ENCODE measurements at regions not wholly inside any gene's neighbourhood (a gene's known extent, or its start where the extent isn't known, plus 50 kb on each side); places are given as distances from the start of the nearest gene placed in this dataset.

GRCh38 chr3:150179330-150179729 lies 208.6 kb upstream of the PFN2 start (continued):
- TF ChIP-seq ZNF395 (CRISPR knock-in tag; IDR thresholded peaks at IDR 0.05), result no peak
- no peak for TF ChIP-seq FOXA3 (CRISPR knock-in tag; conservative IDR thresholded peaks at IDR 0.05 in 1 of 2, IDR thresholded peaks at IDR 0.05 in 1 of 2)
- no peak for TF ChIP-seq KDM1A (IDR thresholded peaks at IDR 0.05)
- no peak for TF ChIP-seq BDP1 (IDR thresholded peaks at IDR 0.05; ENCODE audit: insufficient read depth, insufficient read length)

GRCh38 chr3:150177673-150178381 lies 207.1 kb upstream of the PFN2 start:
- Histone ChIP-seq H3K9me1 (ENCODE audit: control insufficient read depth, insufficient read depth, low read length) (no peaks in the 10 kb centered on the region), H3K4me2 (ENCODE audit: insufficient read depth, low read length) (no peak overlapping the region), H3K9me3 (replicated peaks; ENCODE audit: control insufficient read depth, insufficient read depth, low read depth, low read length) (no peaks in the 10 kb centered on the region), H2AFZ (ENCODE audit: low read depth, low read length) (no peak overlapping the region), H3K36me3 (ENCODE audit: control insufficient read depth, insufficient read depth, low read length) (no peaks in the 10 kb centered on the region), H3K4me3 (no peak overlapping the region), H3K27me3 (ENCODE audit: control insufficient read depth in 2 of 2, insufficient read depth in 2 of 2, low read length in 2 of 2) (peaks cover 0 to 9% of the 10 kb centered on the region in 2 experiments; a peak in 3 of 5 replicates), H3K27ac (ENCODE audit: extremely low read depth, low read depth, low read length) (no peak overlapping the region), H3K9ac (ENCODE audit: insufficient read depth in 1 of 2, low read depth in 2 of 2, low read length in 2 of 2) (no peak overlapping the region), H4K20me1 (replicated peaks; ENCODE audit: control insufficient read depth, insufficient read depth, low read length) (no peaks in the 10 kb centered on the region), H3K79me2 (ENCODE audit: control insufficient read depth, insufficient read depth, low read length) (no peaks in the 10 kb centered on the region), H3K4me1 (replicated peaks in 1 of 2; ENCODE audit: control insufficient read depth in 2 of 2, insufficient read depth in 2 of 2, low read length in 2 of 2) (no peaks in the 10 kb centered on the region)
- ATAC-seq, result no peak
- in situ Hi-C loops (cut with MboI), result no loop called here
- WGBS (ENCODE audit: insufficient coverage, low coverage, missing lambda C conversion rate), result 0% methylated on average over 4 of the region's 4 CpGs
- no TSS peak for BruUV-seq (replicated peaks)
- ChIA-PET POLR2A (no interaction called here), CTCF (ENCODE audit: low intra/inter-chr PET ratio) (no interaction called here)
- no peak for FAIRE-seq
- intact Hi-C loops (cut with micrococcal nuclease), result no loop called here
- no peak for DNase-seq (ENCODE audit: extremely low read depth in 1 of 4, low spot score in 3 of 4)
- no peak for TF ChIP-seq COPS2 (conservative IDR thresholded peaks at IDR 0.05)
- TF ChIP-seq ELF2 (CRISPR knock-in tag; IDR thresholded peaks at IDR 0.05), result no peak
- no peak for TF ChIP-seq PRPF4 (IDR thresholded peaks at IDR 0.05; ENCODE audit: insufficient read depth, low read depth, low read length, poor library complexity, severe bottlenecking)
- TF ChIP-seq PHF21A (IDR thresholded peaks at IDR 0.05; ENCODE audit: borderline replicate concordance, low read depth), result no peak
- TF ChIP-seq ZNF589 (CRISPR knock-in tag; IDR thresholded peaks at IDR 0.05; ENCODE audit: low read depth), result no peak
- no peak for TF ChIP-seq ZBTB2 (IDR thresholded peaks at IDR 0.05)
- no peak for TF ChIP-seq ZC3H11A (IDR thresholded peaks at IDR 0.05; ENCODE audit: low read depth, low read length)
- TF ChIP-seq IFI16 (CRISPR knock-in tag; IDR thresholded peaks at IDR 0.05), result no peak
- no peak for TF ChIP-seq MCM2 (IDR thresholded peaks at IDR 0.05; ENCODE audit: low read depth)
- TF ChIP-seq ZNF79 (CRISPR knock-in tag; IDR thresholded peaks at IDR 0.05; ENCODE audit: low read depth), result no peak
- TF ChIP-seq ZNF24 (IDR thresholded peaks at IDR 0.05), result no peak
- TF ChIP-seq ZNF518B (CRISPR knock-in tag; IDR thresholded peaks at IDR 0.05), result no peak
